SK-N-SH treated with all-trans-retinoic acid at 6 μM for 48 hours (cell line): ENCODE measurements at regions not wholly inside any gene's neighbourhood (a gene's known extent, or its start where the extent isn't known, plus 50 kb on each side); places are given as distances from the start of the nearest gene placed in this dataset.

Experiments used
- ATAC-seq: fragments of 200-7000 bp; cut with Tn5 transposase; 3 replicates; pipeline ENCODE4 v1.9.1; 2020; ENCODE audit warnings: mild to moderate bottlenecking, moderate library complexity
- ARNTL ChIP-seq: fragments of 450-650 bp; formaldehyde crosslinking; IDR thresholded peaks from 2 replicates; pipeline ENCODE4 v1.5.0; 2020; ENCODE audit warnings: low read depth, mild to moderate bottlenecking, moderate library complexity, borderline replicate concordance
- BACH2 ChIP-seq: fragments of 250-450 bp; sonication (Bioruptor Pico); IDR thresholded peaks from 2 replicates; pipeline ENCODE4 v1.9.0; 2021; ENCODE audit warnings: mild to moderate bottlenecking, borderline replicate concordance
- CSDC2 ChIP-seq: fragments of 250-450 bp; sonication (Bioruptor Pico); IDR thresholded peaks from 2 replicates; pipeline ENCODE4 v1.5.0; 2020; ENCODE audit warnings: mild to moderate bottlenecking, moderate library complexity
- ESRRG ChIP-seq: fragments of 250-450 bp; sonication (Bioruptor Pico); IDR thresholded peaks from 2 replicates; pipeline ENCODE4 v1.6.1; 2021; ENCODE audit warnings: mild to moderate bottlenecking
- GLIS3 ChIP-seq: fragments of 250-450 bp; sonication (Bioruptor Pico); IDR thresholded peaks from 2 replicates; pipeline ENCODE4 v1.5.0; 2020; ENCODE audit warnings: mild to moderate bottlenecking, moderate library complexity
- ISL1 ChIP-seq: fragments of 250-450 bp; sonication (Bioruptor Pico); IDR thresholded peaks from 2 replicates; pipeline ENCODE4 v2.1.2; 2022; ENCODE audit warnings: mild to moderate bottlenecking, moderate library complexity
- OSR1 ChIP-seq: fragments of 250-450 bp; sonication (Bioruptor Pico); IDR thresholded peaks from 2 replicates; pipeline ENCODE4 v1.8.0; 2022; ENCODE audit warnings: moderate library complexity, mild to moderate bottlenecking, inconsistent platforms
- PPARA ChIP-seq: fragments of 250-450 bp; sonication (Bioruptor Pico); IDR thresholded peaks from 2 replicates; pipeline ENCODE4 v1.5.0; 2020; ENCODE audit warnings: mild to moderate bottlenecking, borderline replicate concordance
- RARB ChIP-seq: fragments of 250-450 bp; sonication (Bioruptor Pico); IDR thresholded peaks from 2 replicates; pipeline ENCODE4 v1.8.0; 2021; ENCODE audit warnings: mild to moderate bottlenecking, moderate library complexity
- SNAI2 ChIP-seq: fragments of 250-450 bp; sonication (Bioruptor Pico); IDR thresholded peaks from 2 replicates; pipeline ENCODE4 v1.5.0; 2020; ENCODE audit warnings: mild to moderate bottlenecking, moderate library complexity
- TCF4 ChIP-seq: fragments of 250-450 bp; sonication (Bioruptor Pico); IDR thresholded peaks from 2 replicates; pipeline ENCODE4 v1.8.0; 2021; ENCODE audit warnings: mild to moderate bottlenecking, moderate library complexity, borderline replicate concordance
- TOX ChIP-seq: fragments of 250-450 bp; sonication (Bioruptor Pico); IDR thresholded peaks from 2 replicates; pipeline ENCODE4 v1.8.0; 2021; ENCODE audit warnings: mild to moderate bottlenecking, moderate library complexity, borderline replicate concordance
- ZC3H10 ChIP-seq: fragments of 250-450 bp; sonication (Bioruptor Pico); IDR thresholded peaks from 2 replicates; pipeline ENCODE4 v1.5.1; 2021; ENCODE audit warnings: mild to moderate bottlenecking, moderate library complexity
- ZFP3 ChIP-seq: fragments of 250-450 bp; sonication (Bioruptor Pico); IDR thresholded peaks from 2 replicates; pipeline ENCODE4 v1.5.0; 2020; ENCODE audit warnings: mild to moderate bottlenecking, moderate library complexity
- ZFP30 ChIP-seq: fragments of 450-650 bp; formaldehyde crosslinking; IDR thresholded peaks from 2 replicates; pipeline ENCODE4 v1.5.0; 2022; ENCODE audit warnings: mild to moderate bottlenecking, moderate library complexity
- ZNF565 ChIP-seq: fragments of 450-650 bp; formaldehyde crosslinking; conservative IDR thresholded peaks from 2 replicates; pipeline ENCODE4 v1.5.0; 2020; ENCODE audit warnings: low read depth, mild to moderate bottlenecking, moderate library complexity
- ZNF70 ChIP-seq: fragments of 450-650 bp; formaldehyde crosslinking; IDR thresholded peaks from 2 replicates; pipeline ENCODE4 v1.5.0; 2020; ENCODE audit warnings: mild to moderate bottlenecking, moderate library complexity
- ZNF8 ChIP-seq: fragments of 450-650 bp; formaldehyde crosslinking; IDR thresholded peaks from 2 replicates; pipeline ENCODE4 v1.5.0; 2020; ENCODE audit warnings: mild to moderate bottlenecking, moderate library complexity
- TF ChIP-seq, protein P1 (sequence below): fragments of 250-450 bp; sonication (Bioruptor Pico); IDR thresholded peaks from 2 replicates; pipeline ENCODE4 v1.8.0; 2021; ENCODE audit warnings: low read depth, mild to moderate bottlenecking, moderate library complexity, borderline replicate concordance
- TF ChIP-seq, protein P2 (sequence below): fragments of 250-450 bp; sonication (Bioruptor Pico); IDR thresholded peaks from 2 replicates; pipeline ENCODE4 v1.5.0; 2020; ENCODE audit warnings: mild to moderate bottlenecking, moderate library complexity
- TF ChIP-seq, protein P3 (sequence below): fragments of 250-450 bp; sonication (Bioruptor Pico); IDR thresholded peaks from 2 replicates; pipeline ENCODE4 v1.5.1; 2021; ENCODE audit warnings: mild to moderate bottlenecking, moderate library complexity

GRCh38 chrX:39204353-39204752 lies 403.1 kb downstream of the MID1IP1 start:
- no peak for TF ChIP-seq ZC3H10
- TF ChIP-seq ISL1 (CRISPR knock-in tag) = no peak
- TF ChIP-seq GLIS3 = no peak
- TF ChIP-seq OSR1 (CRISPR knock-in tag) = no peak
- TF ChIP-seq BACH2 (CRISPR knock-in tag) = no peak
- TF ChIP-seq ARNTL = no peak
- no peak for TF ChIP-seq ZNF565
- TF ChIP-seq, protein P1, sequence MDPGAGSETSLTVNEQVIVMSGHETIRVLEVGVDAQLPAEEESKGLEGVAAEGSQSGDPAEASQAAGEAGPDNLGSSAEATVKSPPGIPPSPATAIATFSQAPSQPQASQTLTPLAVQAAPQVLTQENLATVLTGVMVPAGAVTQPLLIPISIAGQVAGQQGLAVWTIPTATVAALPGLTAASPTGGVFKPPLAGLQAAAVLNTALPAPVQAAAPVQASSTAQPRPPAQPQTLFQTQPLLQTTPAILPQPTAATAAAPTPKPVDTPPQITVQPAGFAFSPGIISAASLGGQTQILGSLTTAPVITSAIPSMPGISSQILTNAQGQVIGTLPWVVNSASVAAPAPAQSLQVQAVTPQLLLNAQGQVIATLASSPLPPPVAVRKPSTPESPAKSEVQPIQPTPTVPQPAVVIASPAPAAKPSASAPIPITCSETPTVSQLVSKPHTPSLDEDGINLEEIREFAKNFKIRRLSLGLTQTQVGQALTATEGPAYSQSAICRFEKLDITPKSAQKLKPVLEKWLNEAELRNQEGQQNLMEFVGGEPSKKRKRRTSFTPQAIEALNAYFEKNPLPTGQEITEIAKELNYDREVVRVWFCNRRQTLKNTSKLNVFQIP (CRISPR knock-in tag) = no peak
- TF ChIP-seq ZFP30 (CRISPR knock-in tag) = no peak
- TF ChIP-seq, protein P2, sequence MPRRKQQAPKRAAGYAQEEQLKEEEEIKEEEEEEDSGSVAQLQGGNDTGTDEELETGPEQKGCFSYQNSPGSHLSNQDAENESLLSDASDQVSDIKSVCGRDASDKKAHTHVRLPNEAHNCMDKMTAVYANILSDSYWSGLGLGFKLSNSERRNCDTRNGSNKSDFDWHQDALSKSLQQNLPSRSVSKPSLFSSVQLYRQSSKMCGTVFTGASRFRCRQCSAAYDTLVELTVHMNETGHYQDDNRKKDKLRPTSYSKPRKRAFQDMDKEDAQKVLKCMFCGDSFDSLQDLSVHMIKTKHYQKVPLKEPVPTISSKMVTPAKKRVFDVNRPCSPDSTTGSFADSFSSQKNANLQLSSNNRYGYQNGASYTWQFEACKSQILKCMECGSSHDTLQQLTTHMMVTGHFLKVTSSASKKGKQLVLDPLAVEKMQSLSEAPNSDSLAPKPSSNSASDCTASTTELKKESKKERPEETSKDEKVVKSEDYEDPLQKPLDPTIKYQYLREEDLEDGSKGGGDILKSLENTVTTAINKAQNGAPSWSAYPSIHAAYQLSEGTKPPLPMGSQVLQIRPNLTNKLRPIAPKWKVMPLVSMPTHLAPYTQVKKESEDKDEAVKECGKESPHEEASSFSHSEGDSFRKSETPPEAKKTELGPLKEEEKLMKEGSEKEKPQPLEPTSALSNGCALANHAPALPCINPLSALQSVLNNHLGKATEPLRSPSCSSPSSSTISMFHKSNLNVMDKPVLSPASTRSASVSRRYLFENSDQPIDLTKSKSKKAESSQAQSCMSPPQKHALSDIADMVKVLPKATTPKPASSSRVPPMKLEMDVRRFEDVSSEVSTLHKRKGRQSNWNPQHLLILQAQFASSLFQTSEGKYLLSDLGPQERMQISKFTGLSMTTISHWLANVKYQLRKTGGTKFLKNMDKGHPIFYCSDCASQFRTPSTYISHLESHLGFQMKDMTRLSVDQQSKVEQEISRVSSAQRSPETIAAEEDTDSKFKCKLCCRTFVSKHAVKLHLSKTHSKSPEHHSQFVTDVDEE (CRISPR knock-in tag) = no peak
- no peak for TF ChIP-seq SNAI2 (CRISPR knock-in tag)
- TF ChIP-seq ZNF70 (CRISPR knock-in tag) = no peak
- no peak for TF ChIP-seq PPARA (CRISPR knock-in tag)
- no peak for TF ChIP-seq ESRRG (CRISPR knock-in tag)
- TF ChIP-seq, protein P3, sequence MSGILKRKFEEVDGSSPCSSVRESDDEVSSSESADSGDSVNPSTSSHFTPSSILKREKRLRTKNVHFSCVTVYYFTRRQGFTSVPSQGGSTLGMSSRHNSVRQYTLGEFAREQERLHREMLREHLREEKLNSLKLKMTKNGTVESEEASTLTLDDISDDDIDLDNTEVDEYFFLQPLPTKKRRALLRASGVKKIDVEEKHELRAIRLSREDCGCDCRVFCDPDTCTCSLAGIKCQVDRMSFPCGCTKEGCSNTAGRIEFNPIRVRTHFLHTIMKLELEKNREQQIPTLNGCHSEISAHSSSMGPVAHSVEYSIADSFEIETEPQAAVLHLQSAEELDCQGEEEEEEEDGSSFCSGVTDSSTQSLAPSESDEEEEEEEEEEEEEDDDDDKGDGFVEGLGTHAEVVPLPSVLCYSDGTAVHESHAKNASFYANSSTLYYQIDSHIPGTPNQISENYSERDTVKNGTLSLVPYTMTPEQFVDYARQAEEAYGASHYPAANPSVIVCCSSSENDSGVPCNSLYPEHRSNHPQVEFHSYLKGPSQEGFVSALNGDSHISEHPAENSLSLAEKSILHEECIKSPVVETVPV (CRISPR knock-in tag) = no peak
- TF ChIP-seq CSDC2 (CRISPR knock-in tag) = no peak
- no peak for TF ChIP-seq TCF4 (CRISPR knock-in tag)
- TF ChIP-seq TOX = no peak
- TF ChIP-seq ZFP3 (CRISPR knock-in tag) = no peak
- no peak for ATAC-seq

GRCh38 chrX:39204945-39205344 lies 403.7 kb downstream of the MID1IP1 start:
- ATAC-seq = no peak
- TF ChIP-seq CSDC2 (CRISPR knock-in tag) = no peak
- TF ChIP-seq ARNTL = no peak
- TF ChIP-seq BACH2 (CRISPR knock-in tag) = no peak

DNA sequence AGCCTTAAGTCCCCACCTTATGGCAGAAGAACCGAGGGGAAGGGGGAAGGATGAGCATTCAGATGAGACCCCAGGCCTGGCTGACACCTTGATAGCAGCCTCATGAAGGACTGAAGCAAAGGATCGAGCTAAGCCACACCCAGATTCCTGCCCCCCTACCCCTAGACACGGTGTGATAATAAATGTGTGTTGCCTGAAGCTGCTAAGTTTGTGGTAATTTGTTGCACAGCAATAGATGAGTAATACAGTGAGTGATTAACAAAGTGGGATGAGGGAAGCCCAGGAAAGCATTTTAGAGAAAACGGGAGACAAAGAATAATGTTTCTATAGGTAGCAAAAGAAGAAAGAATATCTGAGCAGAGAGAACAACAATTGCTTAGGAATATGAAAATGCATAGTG lies 404.2 kb downstream of the MID1IP1 start:
- no peak for ATAC-seq
- no peak for TF ChIP-seq TOX

GRCh38 chrX:39206399-39207145 lies 405.3 kb downstream of the MID1IP1 start:
- TF ChIP-seq ZNF8 (CRISPR knock-in tag) (no peak), ZFP3 (CRISPR knock-in tag) (no peak), GLIS3 (no peak), ISL1 (CRISPR knock-in tag) (no peak), SNAI2 (CRISPR knock-in tag) (no peak), ZC3H10 (no peak), ZFP30 (CRISPR knock-in tag) (no peak), RARB (CRISPR knock-in tag) (no peak)
- TF ChIP-seq, protein P3 (CRISPR knock-in tag) = no peak
- TF ChIP-seq, all 23 proteins: peak for 0
- no peak for ATAC-seq
